Stimulated activated CD8-positive, alpha-beta memory T cell treated with anti-CD3 and anti-CD28 coated beads, Interleukin-15, amount 100 ng/mL, for 1 hour (primary cell): ENCODE measurements at regions not wholly inside any gene's neighbourhood (a gene's known extent, or its start where the extent isn't known, plus 50 kb on each side); places are given as distances from the start of the nearest gene placed in this dataset.
"Not testable (repeated sequence)": the region's sequence is repeated elsewhere in the genome, so short reads cannot be mapped to it uniquely, and the experiment has no call there.

Experiments used
- DNase-seq: peaks from one replicate; pipeline ENCODE4 v3.0.0-alpha.2; 2020; ENCODE audit warnings: low read depth

GRCh38 chr6:130610303-130610702 is 216.9 kb upstream of the SMLR1 start:
- no peak for DNase-seq

- DNase-seq = no peak
Measured at GRCh38 chr6:130611366-130611765, 215.8 kb upstream of the SMLR1 start.

- no peak for DNase-seq
Measured at GRCh38 chr6:130613176-130613575, 214.0 kb upstream of the SMLR1 start.

- DNase-seq = no peak
Measured at GRCh38 chr6:130615816-130616215, 211.4 kb upstream of the SMLR1 start.

GRCh38 chr6:130617658-130618057 is 209.5 kb upstream of the SMLR1 start:
- DNase-seq = no peak

GRCh38 chr6:130618806-130619205 is 208.4 kb upstream of the SMLR1 start:
- DNase-seq = not testable (repeated sequence)

- DNase-seq = no peak
Measured at GRCh38 chr6:130620338-130620781, 206.8 kb upstream of the SMLR1 start.

- no peak for DNase-seq
Measured at GRCh38 chr6:130622142-130622541, 205.1 kb upstream of the SMLR1 start.

- no peak for DNase-seq
Measured at GRCh38 chr6:130624046-130624445, 203.2 kb upstream of the SMLR1 start.

- no peak for DNase-seq
Measured at GRCh38 chr6:130625825-130626527, 201.2 kb upstream of the SMLR1 start.

GRCh38 chr6:130628862-130629261 is 198.3 kb upstream of the SMLR1 start:
- no peak for DNase-seq

- no peak for DNase-seq
Measured at GRCh38 chr6:130629640-130630039, 197.6 kb upstream of the SMLR1 start.

GRCh38 chr6:130632277-130632676 is 194.9 kb upstream of the SMLR1 start:
- no peak for DNase-seq

GRCh38 chr6:130632897-130633296 is 194.3 kb upstream of the SMLR1 start:
- no peak for DNase-seq

GRCh38 chr6:130643361-130643760 is 183.8 kb upstream of the SMLR1 start:
- no peak for DNase-seq

GRCh38 chr6:130644175-130644574 is 183.0 kb upstream of the SMLR1 start:
- DNase-seq = no peak

GRCh38 chr6:130644769-130645168 is 182.4 kb upstream of the SMLR1 start:
- not testable (repeated sequence) for DNase-seq

- no peak for DNase-seq
Measured at GRCh38 chr6:130647246-130647645, 180.0 kb upstream of the SMLR1 start.

- no peak for DNase-seq
Measured at GRCh38 chr6:130655586-130655985, 171.6 kb upstream of the SMLR1 start.

- DNase-seq = no peak
Measured at GRCh38 chr6:130661077-130661476, 166.1 kb upstream of the SMLR1 start.

GRCh38 chr6:130666786-130667185 is 160.4 kb upstream of the SMLR1 start:
- DNase-seq = no peak

GRCh38 chr6:130670142-130670541 is 157.1 kb upstream of the SMLR1 start:
- no peak for DNase-seq

- DNase-seq = no peak
Measured at GRCh38 chr6:130671119-130671518, 156.1 kb upstream of the SMLR1 start.

- no peak for DNase-seq
Measured at GRCh38 chr6:130671577-130671976, 155.6 kb upstream of the SMLR1 start.
